ENCODE measurements at regions not wholly inside any gene's neighbourhood (a gene's known extent, or its start where the extent isn't known, plus 50 kb on each side); places are given as distances from the start of the nearest gene placed in this dataset.
A peak's percentile ranks its signal among the peaks of the same experiment; 100 is the strongest.

- peak; percentile 86 for DNase-seq
Observed at GRCh38 chr11:56932572-56933220, 56.0 kb upstream of the OR5AK2 start.

- no peak for DNase-seq
Observed at GRCh38 chr11:56923116-56923515, 65.6 kb upstream of the OR5AK2 start.

- DNase-seq = no peak
Observed at GRCh38 chr11:56922421-56922820, 66.3 kb upstream of the OR5AK2 start.

GRCh38 chr11:56917708-56918400 is 70.9 kb upstream of the OR5AK2 start:
- no peak for DNase-seq

GRCh38 chr11:56916587-56916986 is 72.1 kb upstream of the OR5AK2 start:
- DNase-seq = peak; percentile 63

GRCh38 chr11:56916162-56916561 is 72.6 kb upstream of the OR5AK2 start:
- DNase-seq = no peak

- no peak for DNase-seq
Observed at GRCh38 chr11:56911312-56911711, 77.4 kb upstream of the OR5AK2 start.

- no peak for DNase-seq
Observed at GRCh38 chr11:56910785-56911184, 77.9 kb upstream of the OR5AK2 start.

GRCh38 chr11:56910046-56910773 is 78.5 kb upstream of the OR5AK2 start:
- no peak for DNase-seq

GRCh38 chr11:56909563-56909962 is 79.2 kb upstream of the OR5AK2 start:
- DNase-seq = no peak

GRCh38 chr11:56909080-56909479 is 79.6 kb upstream of the OR5AK2 start:
- no peak for DNase-seq

- no peak for DNase-seq
Observed at GRCh38 chr11:56906683-56907148, 82.0 kb upstream of the OR5AK2 start.

GRCh38 chr11:56905936-56906335 is 82.8 kb upstream of the OR5AK2 start:
- DNase-seq = no peak

- DNase-seq = no peak
Observed at GRCh38 chr11:56905442-56905841, 83.3 kb upstream of the OR5AK2 start.

- DNase-seq = no peak
Observed at GRCh38 chr11:56898856-56899255, 89.9 kb upstream of the OR5AK2 start.

GRCh38 chr11:56890584-56891305 is 98.0 kb upstream of the OR5AK2 start:
- no peak for DNase-seq

- no peak for DNase-seq
Observed at GRCh38 chr11:56889986-56890385, 98.7 kb upstream of the OR5AK2 start.

GRCh38 chr11:56887940-56888339 is 100.8 kb upstream of the OR5AK2 start:
- no peak for DNase-seq

- DNase-seq = no peak
Observed at GRCh38 chr11:56886455-56886854, 102.3 kb upstream of the OR5AK2 start.

GRCh38 chr11:56885854-56886253 is 102.9 kb upstream of the OR5AK2 start:
- no peak for DNase-seq

GRCh38 chr11:56885177-56885576 is 103.5 kb upstream of the OR5AK2 start:
- DNase-seq = peak; percentile 96

- DNase-seq = no peak
Observed at GRCh38 chr11:56883371-56883987, 105.2 kb upstream of the OR5AK2 start.
